K562 (cell line): ENCODE measurements at regions not wholly inside any gene's neighbourhood (a gene's known extent, or its start where the extent isn't known, plus 50 kb on each side); places are given as distances from the start of the nearest gene placed in this dataset.

Source experiments
- ATAC-seq: fragments of 200-7000 bp; cut with Tn5 transposase; 3 replicates; pipeline ENCODE4 v1.9.1; 2020; ENCODE audit warnings: moderate library complexity
- BruUV-seq: library from RNA; stranded (reverse); fragments of 400-500 nt; replicated peaks from 2 replicates; lab custom pipeline; 2021; lab: Mats Ljungman, UMichigan
- CTCF ChIA-PET: fragments of 300-600 bp; formaldehyde crosslinking; extraction: SDS; loops from one replicate; lab custom pipeline; 2021; ENCODE audit warnings: low intra/inter-chr PET ratio; lab: Yijun Ruan, JAX
- POLR2A ChIA-PET: fragments of 300-600, 350-650 bp; sonication (Branson Sonifier 250); formaldehyde crosslinking; extraction: SDS; loops from one replicate; lab custom pipeline; 2021; ENCODE audit warnings: antibody characterized with exemption, inconsistent platforms; lab: Yijun Ruan, JAX
- DNase-seq, 4 experiments: peaks; one replicate each; pipeline versions ENCODE4 v3.0.0 to v3.0.0-alpha.2; 2011 to 2018; ENCODE audit warnings: low spot score in 3 of 4, mixed read lengths in 3 of 4; ENCODE audit errors: extremely low read depth in 1 of 4
- FAIRE-seq: peaks from 2 replicates; lab custom pipeline; 2011; peaks lifted over from hg19 to GRCh38; lab: Jason Lieb, UNC
- H2AFZ ChIP-seq: 2 replicates; pipeline ENCODE4 v1.6.0; 2011; ENCODE audit warnings: low read depth, low read length, control low read depth, inconsistent platforms
- H3K27ac ChIP-seq: fragments of 200-600 bp; 3 replicates; pipeline ENCODE4 v1.8.0; 2011; ENCODE audit warnings: low read depth, mild to moderate bottlenecking, control low read depth, inconsistent platforms, low read length, moderate library complexity, mixed read lengths; ENCODE audit errors: extremely low read depth
- H3K27me3 ChIP-seq, 2 experiments: fragments of 300-600 bp in 1 of 2; 2 replicates in 1 of 2; 3 replicates in 1 of 2; pipeline versions ENCODE4 v1.6.0 to v1.8.0; 2011; ENCODE audit warnings: inconsistent platforms in 2 of 2, low read length in 2 of 2, mild to moderate bottlenecking in 1 of 2, mixed read lengths in 1 of 2, moderate library complexity in 1 of 2; ENCODE audit not compliant: control insufficient read depth in 2 of 2, insufficient read depth in 2 of 2
- H3K36me3 ChIP-seq: fragments of 300-600 bp; 3 replicates; pipeline ENCODE4 v1.8.0; 2011; ENCODE audit warnings: mild to moderate bottlenecking, low read length, inconsistent platforms; ENCODE audit not compliant: control insufficient read depth, insufficient read depth
- H3K4me1 ChIP-seq, 2 experiments: fragments of 200-600 bp in 1 of 2; replicated peaks in 1 of 2; 2 replicates in 1 of 2; 3 replicates in 1 of 2; pipeline versions ENCODE4 v1.5.1 to v1.8.0; 2011; ENCODE audit warnings: inconsistent platforms in 2 of 2, low read length in 2 of 2, mild to moderate bottlenecking in 1 of 2, mixed read lengths in 1 of 2, moderate library complexity in 1 of 2; ENCODE audit not compliant: control insufficient read depth in 2 of 2, insufficient read depth in 2 of 2
- H3K4me2 ChIP-seq: 2 replicates; pipeline ENCODE4 v1.6.1; 2011; ENCODE audit warnings: low read length, control low read depth, inconsistent platforms, mixed read lengths; ENCODE audit not compliant: insufficient read depth
- H3K4me3 ChIP-seq: fragments of 200-600 bp; sonication (generic), shearing (Covaris generic); 2 replicates; pipeline ENCODE4 v1.5.1; 2016; ENCODE audit warnings: control low read depth, inconsistent platforms
- H3K79me2 ChIP-seq: fragments of 200-600 bp; 3 replicates; pipeline ENCODE4 v1.8.0; 2011; ENCODE audit warnings: low read length, inconsistent platforms; ENCODE audit not compliant: control insufficient read depth, insufficient read depth
- H3K9ac ChIP-seq, 2 experiments: 2 replicates each; pipeline versions ENCODE4 v1.6.0 to v1.6.1; 2011; ENCODE audit warnings: low read depth in 2 of 2, low read length in 2 of 2, control low read depth in 1 of 2, inconsistent platforms in 1 of 2, mild to moderate bottlenecking in 1 of 2, mixed read lengths in 1 of 2; ENCODE audit not compliant: insufficient read depth in 1 of 2
- H3K9me1 ChIP-seq: one replicate; pipeline ENCODE4 v1.6.0; 2011; ENCODE audit warnings: inconsistent platforms, mild to moderate bottlenecking, low read length, moderate library complexity; ENCODE audit not compliant: control insufficient read depth, insufficient read depth
- H3K9me3 ChIP-seq: replicated peaks from 2 replicates; pipeline ENCODE4 v1.5.1; 2011; ENCODE audit warnings: low read depth, low read length, inconsistent platforms; ENCODE audit not compliant: control insufficient read depth, insufficient read depth
- H4K20me1 ChIP-seq: replicated peaks from 2 replicates; pipeline ENCODE4 v1.6.1; 2011; ENCODE audit warnings: low read length, inconsistent platforms, mixed read lengths; ENCODE audit not compliant: control insufficient read depth, insufficient read depth
- CHD1 ChIP-seq: fragments of 200-600 bp; sonication (generic); IDR thresholded peaks from one replicate; pipeline ENCODE4 v1.6.1; 2012; ENCODE audit warnings: mild to moderate bottlenecking, moderate library complexity, low read length, inconsistent platforms
- DNMT1 ChIP-seq: fragments of 450-650 bp; IDR thresholded peaks from 2 replicates; pipeline ENCODE4 v1.6.1; 2016; ENCODE audit warnings: antibody characterized with exemption, mild to moderate bottlenecking
- MCM5 ChIP-seq: fragments of 450-650 bp; IDR thresholded peaks from 2 replicates; pipeline ENCODE4 v1.6.1; 2016; ENCODE audit warnings: low read depth
- PYGO2 ChIP-seq: fragments of 450-650 bp; IDR thresholded peaks from 2 replicates; pipeline ENCODE4 v1.6.1; 2016; ENCODE audit warnings: mild to moderate bottlenecking, missing genetic modification characterization, moderate library complexity, missing compliant biosample characterization
- ZNF124 ChIP-seq: sonication (generic); formaldehyde crosslinking; IDR thresholded peaks from 2 replicates; pipeline ENCODE4 v1.8.1; 2022; ENCODE audit warnings: missing genetic modification reagents
- ZNF184 ChIP-seq: sonication (generic); formaldehyde crosslinking; IDR thresholded peaks from 2 replicates; pipeline ENCODE4 v1.5.0; 2020; ENCODE audit warnings: missing genetic modification reagents
- in situ Hi-C: fragments of 300-500 bp; cut with MboI; formaldehyde crosslinking; loops from 4 replicates; pipeline ENCODE4 v1.15.0; 2018; ENCODE audit warnings: inconsistent platforms, mixed read lengths
- intact Hi-C: fragments of 100-400 bp; cut with micrococcal nuclease; formaldehyde crosslinking; loops from 2 replicates; pipeline ENCODE4 v1.14.2; 2022
- TF ChIP-seq, protein P1 (sequence below): fragments of 450-650 bp; IDR thresholded peaks from 2 replicates; pipeline ENCODE4 v1.6.1; 2016; ENCODE audit warnings: missing biosample characterization, missing genetic modification characterization
- TF ChIP-seq, protein P2 (sequence below): fragments of 450-650 bp; formaldehyde crosslinking; IDR thresholded peaks from 2 replicates; pipeline ENCODE4 v1.4.0; 2020; ENCODE audit warnings: mild to moderate bottlenecking, moderate library complexity
- TF ChIP-seq, protein P3 (sequence below): fragments of 450-650 bp; formaldehyde crosslinking; IDR thresholded peaks from 2 replicates; pipeline ENCODE4 v1.4.0; 2020; ENCODE audit warnings: mild to moderate bottlenecking, mixed read lengths
- TF ChIP-seq, protein P4 (sequence below): fragments of 250-450 bp; sonication (Bioruptor Pico); IDR thresholded peaks from 2 replicates; pipeline ENCODE4 v1.5.0; 2021

DNA sequence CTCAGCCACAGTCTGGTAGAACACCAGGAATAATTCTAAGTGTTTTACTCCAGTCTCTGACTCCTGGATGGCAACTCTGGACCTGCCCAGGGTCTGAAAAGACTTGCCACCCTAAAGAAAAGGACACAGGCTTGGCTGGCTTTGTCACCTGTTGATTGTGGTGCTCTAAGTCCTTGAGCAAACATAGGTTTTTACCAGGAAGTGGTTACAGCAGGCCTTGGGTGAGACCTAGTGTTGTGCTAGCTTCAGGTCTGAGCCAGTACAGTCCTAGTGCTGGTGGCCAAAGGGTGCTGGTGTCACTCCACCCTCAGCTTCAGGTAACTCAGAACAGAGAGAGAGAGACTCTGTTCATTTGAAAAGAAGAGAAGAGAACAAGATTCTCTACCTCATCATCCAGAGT is 1239.4 kb upstream of the CRIM1 start:
- ChIA-PET POLR2A (no interaction called here), CTCF (no interaction called here)
- intact Hi-C loops (no loop called here), in situ Hi-C loops (no loop called here)
- FAIRE-seq (no peak), ATAC-seq (no peak), DNase-seq (no peak)
- H4K20me1 ChIP-seq = no peaks in the 10 kb centered on the region
- no peak overlapping the region for H3K4me3 ChIP-seq
- H3K36me3 ChIP-seq = no peaks in the 10 kb centered on the region
- H3K9me1 ChIP-seq = no peaks in the 10 kb centered on the region
- H3K27ac ChIP-seq = no peak overlapping the region
- H3K4me2 ChIP-seq = no peak overlapping the region
- TF ChIP-seq PYGO2 (tag) (no peak), DNMT1 (no peak), ZNF124 (CRISPR knock-in tag) (no peak), MCM5 (no peak), ZNF184 (CRISPR knock-in tag) (no peak), CHD1 (no peak)
- TF ChIP-seq, protein P1, sequence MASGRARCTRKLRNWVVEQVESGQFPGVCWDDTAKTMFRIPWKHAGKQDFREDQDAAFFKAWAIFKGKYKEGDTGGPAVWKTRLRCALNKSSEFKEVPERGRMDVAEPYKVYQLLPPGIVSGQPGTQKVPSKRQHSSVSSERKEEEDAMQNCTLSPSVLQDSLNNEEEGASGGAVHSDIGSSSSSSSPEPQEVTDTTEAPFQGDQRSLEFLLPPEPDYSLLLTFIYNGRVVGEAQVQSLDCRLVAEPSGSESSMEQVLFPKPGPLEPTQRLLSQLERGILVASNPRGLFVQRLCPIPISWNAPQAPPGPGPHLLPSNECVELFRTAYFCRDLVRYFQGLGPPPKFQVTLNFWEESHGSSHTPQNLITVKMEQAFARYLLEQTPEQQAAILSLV (tag) = no peak
- TF ChIP-seq, protein P2, sequence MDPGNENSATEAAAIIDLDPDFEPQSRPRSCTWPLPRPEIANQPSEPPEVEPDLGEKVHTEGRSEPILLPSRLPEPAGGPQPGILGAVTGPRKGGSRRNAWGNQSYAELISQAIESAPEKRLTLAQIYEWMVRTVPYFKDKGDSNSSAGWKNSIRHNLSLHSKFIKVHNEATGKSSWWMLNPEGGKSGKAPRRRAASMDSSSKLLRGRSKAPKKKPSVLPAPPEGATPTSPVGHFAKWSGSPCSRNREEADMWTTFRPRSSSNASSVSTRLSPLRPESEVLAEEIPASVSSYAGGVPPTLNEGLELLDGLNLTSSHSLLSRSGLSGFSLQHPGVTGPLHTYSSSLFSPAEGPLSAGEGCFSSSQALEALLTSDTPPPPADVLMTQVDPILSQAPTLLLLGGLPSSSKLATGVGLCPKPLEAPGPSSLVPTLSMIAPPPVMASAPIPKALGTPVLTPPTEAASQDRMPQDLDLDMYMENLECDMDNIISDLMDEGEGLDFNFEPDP (CRISPR knock-in tag) = no peak
- TF ChIP-seq, protein P3, sequence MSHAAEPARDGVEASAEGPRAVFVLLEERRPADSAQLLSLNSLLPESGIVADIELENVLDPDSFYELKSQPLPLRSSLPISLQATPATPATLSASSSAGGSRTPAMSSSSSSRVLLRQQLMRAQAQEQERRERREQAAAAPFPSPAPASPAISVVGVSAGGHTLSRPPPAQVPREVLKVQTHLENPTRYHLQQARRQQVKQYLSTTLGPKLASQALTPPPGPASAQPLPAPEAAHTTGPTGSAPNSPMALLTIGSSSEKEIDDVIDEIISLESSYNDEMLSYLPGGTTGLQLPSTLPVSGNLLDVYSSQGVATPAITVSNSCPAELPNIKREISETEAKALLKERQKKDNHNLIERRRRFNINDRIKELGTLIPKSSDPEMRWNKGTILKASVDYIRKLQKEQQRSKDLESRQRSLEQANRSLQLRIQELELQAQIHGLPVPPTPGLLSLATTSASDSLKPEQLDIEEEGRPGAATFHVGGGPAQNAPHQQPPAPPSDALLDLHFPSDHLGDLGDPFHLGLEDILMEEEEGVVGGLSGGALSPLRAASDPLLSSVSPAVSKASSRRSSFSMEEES (CRISPR knock-in tag) = no peak
- TF ChIP-seq, protein P4, sequence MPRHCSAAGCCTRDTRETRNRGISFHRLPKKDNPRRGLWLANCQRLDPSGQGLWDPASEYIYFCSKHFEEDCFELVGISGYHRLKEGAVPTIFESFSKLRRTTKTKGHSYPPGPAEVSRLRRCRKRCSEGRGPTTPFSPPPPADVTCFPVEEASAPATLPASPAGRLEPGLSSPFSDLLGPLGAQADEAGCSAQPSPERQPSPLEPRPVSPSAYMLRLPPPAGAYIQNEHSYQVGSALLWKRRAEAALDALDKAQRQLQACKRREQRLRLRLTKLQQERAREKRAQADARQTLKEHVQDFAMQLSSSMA = no peak
- peaks cover 3% of the 10 kb centered on the region; the same call in 1 of the 2 replicates for H3K9me3 ChIP-seq
- no peaks in the 10 kb centered on the region for H3K4me1 ChIP-seq
- no TSS peak for BruUV-seq
- H2AFZ ChIP-seq = no peak overlapping the region
- no peaks in the 10 kb centered on the region for H3K27me3 ChIP-seq
- no peak overlapping the region for H3K9ac ChIP-seq
- no peaks in the 10 kb centered on the region for H3K79me2 ChIP-seq
